ENCODE measurements at regions not wholly inside any gene's neighbourhood (a gene's known extent, or its start where the extent isn't known, plus 50 kb on each side); places are given as distances from the start of the nearest gene placed in this dataset.
"Not testable (repeated sequence)": the region's sequence is repeated elsewhere in the genome, so short reads cannot be mapped to it uniquely, and the experiment has no call there.

DNA sequence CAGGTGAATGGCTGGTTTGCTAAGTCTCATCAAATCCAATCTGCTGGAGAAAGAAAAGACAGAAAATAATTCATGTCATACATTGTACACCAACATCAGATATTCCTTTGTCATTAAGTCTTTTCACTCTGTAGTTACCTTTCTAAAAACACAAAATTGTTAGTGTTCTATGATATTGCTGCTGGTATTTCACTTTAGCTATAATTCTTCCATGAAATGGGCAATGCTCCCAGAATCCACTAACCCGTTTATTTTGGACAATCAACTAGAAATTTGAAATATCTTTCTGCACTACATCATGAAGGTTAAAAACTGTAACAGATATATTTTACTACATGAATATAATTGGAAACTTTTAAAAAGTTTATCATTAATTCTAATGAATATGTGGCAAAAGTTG, 181.3 kb downstream of the C7orf25 start:
- WGBS, 2 donors: 26 to 39% methylated on average over 1 of the region's 1 CpG
- Histone ChIP-seq H3K4me3 (ENCODE audit: low read depth in 1 of 2, low read length in 2 of 2) (no peak overlapping the region), H3K9me3 (ENCODE audit: control insufficient read depth in 2 of 2, insufficient read depth in 1 of 2, low read depth in 1 of 2, low read length in 1 of 2) (peaks cover 0 to 3% of the 10 kb centered on the region in 2 donors), H3K36me3 (ENCODE audit: control insufficient read depth in 2 of 2, insufficient read depth in 2 of 2, low read length in 1 of 2) (no peaks in the 10 kb centered on the region), H3K27me3 (ENCODE audit: control insufficient read depth in 1 of 2, insufficient read depth in 2 of 2, low read length in 2 of 2) (no peaks in the 10 kb centered on the region), H3K4me1 (ENCODE audit: control insufficient read depth in 2 of 2, insufficient read depth in 2 of 2, low read length in 1 of 2) (no peaks in the 10 kb centered on the region), H3K27ac (ENCODE audit: low read depth in 2 of 2, low read length in 1 of 2) (no peak overlapping the region)

DNA sequence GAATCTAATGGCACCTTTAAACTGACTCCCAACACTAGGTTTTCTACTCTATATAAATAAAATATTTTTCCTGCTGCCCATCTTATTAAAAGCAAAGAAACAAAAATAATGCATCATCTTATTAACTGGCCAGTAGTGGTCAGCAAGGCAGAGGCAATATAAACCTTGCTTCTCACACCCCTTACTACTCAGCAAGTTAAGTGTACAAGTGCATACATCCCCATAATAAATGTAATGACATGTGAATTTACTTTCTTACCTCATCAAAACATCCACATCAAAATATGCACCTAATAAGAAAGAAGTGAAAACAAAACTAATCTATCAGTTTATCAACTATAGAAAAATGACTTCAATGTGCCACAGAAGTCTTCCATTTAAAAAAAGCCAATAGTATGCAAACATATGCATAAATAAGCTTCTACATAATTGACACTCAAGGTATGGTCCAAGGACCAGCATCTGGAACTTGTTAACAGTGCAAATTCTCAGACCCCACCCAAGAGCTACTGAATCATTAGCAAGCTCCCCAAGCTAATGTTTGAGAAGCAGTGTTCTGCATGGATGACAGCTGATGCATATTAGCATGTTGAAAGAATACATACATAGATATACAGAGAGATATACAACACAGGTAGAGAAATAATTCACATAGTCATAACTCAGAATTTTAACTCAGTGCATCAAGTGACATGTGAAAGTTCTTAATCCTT, 182.7 kb downstream of the C7orf25 start:
- Histone ChIP-seq H3K9me3 (ENCODE audit: control insufficient read depth in 2 of 2, insufficient read depth in 1 of 2, low read depth in 1 of 2, low read length in 1 of 2) (peaks cover 2 to 3% of the 10 kb centered on the region in 2 donors), H3K27me3 (ENCODE audit: control insufficient read depth in 1 of 2, insufficient read depth in 2 of 2, low read length in 2 of 2) (no peaks in the 10 kb centered on the region), H3K4me3 (ENCODE audit: low read depth in 1 of 2, low read length in 2 of 2) (no peak overlapping the region), H3K27ac (ENCODE audit: low read depth in 2 of 2, low read length in 1 of 2) (no peak overlapping the region), H3K4me1 (ENCODE audit: control insufficient read depth in 2 of 2, insufficient read depth in 2 of 2, low read length in 1 of 2) (no peaks in the 10 kb centered on the region), H3K36me3 (ENCODE audit: control insufficient read depth in 2 of 2, insufficient read depth in 2 of 2, low read length in 1 of 2) (no peaks in the 10 kb centered on the region)

DNA sequence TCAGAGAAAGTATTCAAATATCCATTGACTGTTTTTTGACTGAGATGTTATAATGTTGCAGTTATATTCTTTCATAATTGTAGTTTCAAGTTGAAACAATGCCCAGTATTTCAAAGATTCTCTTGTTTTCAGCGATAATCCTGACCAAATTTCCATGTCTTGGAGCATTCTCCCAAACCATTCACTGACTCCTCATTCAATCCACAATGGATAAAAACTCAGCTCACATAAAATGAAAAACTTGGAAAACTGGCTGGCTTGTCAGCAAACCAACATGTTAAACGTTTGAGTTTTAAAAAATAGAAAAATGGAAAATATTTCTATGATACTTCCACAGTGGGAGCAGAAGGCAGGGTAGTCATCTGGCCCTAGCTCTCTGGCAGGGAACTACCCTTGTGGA, 184.4 kb downstream of the C7orf25 start:
- H3K4me1 ChIP-seq (ENCODE audit: control insufficient read depth in 2 of 2, insufficient read depth in 2 of 2, low read length in 1 of 2): no peaks in the 10 kb centered on the region
- WGBS, 2 donors: 45 to 50% methylated on average over 2 of the region's 2 CpGs

DNA sequence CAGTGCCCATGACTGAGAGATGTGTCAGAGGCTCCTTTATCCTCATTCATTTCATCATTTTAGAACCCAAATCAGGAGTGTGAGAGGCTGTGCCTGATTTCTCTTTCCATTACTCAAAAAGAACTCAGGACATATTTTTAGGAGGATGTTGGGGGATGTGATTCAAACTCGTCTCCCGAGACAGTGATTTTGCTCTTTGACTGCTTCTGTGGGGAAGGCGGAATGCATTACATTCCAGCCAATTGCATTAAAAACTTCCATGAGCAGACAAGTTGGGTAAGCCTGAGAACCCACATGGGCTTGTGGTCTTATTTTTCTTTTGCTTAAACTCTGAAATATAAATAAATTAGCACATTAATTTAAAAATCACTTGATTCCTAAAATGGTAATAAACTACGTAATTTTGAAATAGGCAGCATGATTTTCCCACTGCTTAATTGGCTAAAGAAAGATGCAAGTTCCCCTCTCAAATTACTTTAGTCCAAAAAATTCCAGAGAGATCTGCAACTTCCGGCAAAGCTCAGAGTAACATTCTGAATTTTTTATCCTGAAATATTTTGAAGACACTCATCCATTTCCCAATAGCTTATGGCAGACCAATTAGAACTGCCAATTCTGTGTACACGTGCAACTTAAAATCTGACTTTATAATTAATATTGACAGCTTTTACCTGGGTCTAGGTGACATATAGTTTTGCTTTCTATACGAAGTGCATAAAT, 185.6 kb downstream of the C7orf25 start:
- peaks cover 2 to 3% of the 10 kb centered on the region in 2 donors for H3K9me3 ChIP-seq (ENCODE audit: control insufficient read depth in 2 of 2, insufficient read depth in 1 of 2, low read depth in 1 of 2, low read length in 1 of 2)
- H3K27ac ChIP-seq (ENCODE audit: low read depth in 2 of 2, low read length in 1 of 2): no peak overlapping the region
- WGBS, 2 donors: 76 to 83% methylated on average over 7 of the region's 7 CpGs
- H3K4me3 ChIP-seq (ENCODE audit: low read depth in 1 of 2, low read length in 2 of 2): no peak overlapping the region
- no peaks in the 10 kb centered on the region for H3K27me3 ChIP-seq (ENCODE audit: control insufficient read depth in 1 of 2, insufficient read depth in 2 of 2, low read length in 2 of 2)
- H3K36me3 ChIP-seq (ENCODE audit: control insufficient read depth in 2 of 2, insufficient read depth in 2 of 2, low read length in 1 of 2): no peaks in the 10 kb centered on the region
- H3K4me1 ChIP-seq (ENCODE audit: control insufficient read depth in 2 of 2, insufficient read depth in 2 of 2, low read length in 1 of 2): no peaks in the 10 kb centered on the region

More for the DNA sequence above, 184.4 kb downstream of the C7orf25 start:
- no peaks in the 10 kb centered on the region for H3K36me3 ChIP-seq (ENCODE audit: control insufficient read depth in 2 of 2, insufficient read depth in 2 of 2, low read length in 1 of 2)
- H3K27me3 ChIP-seq (ENCODE audit: control insufficient read depth in 1 of 2, insufficient read depth in 2 of 2, low read length in 2 of 2): no peaks in the 10 kb centered on the region
- no peak overlapping the region for H3K4me3 ChIP-seq (ENCODE audit: low read depth in 1 of 2, low read length in 2 of 2)
- H3K9me3 ChIP-seq (ENCODE audit: control insufficient read depth in 2 of 2, insufficient read depth in 1 of 2, low read depth in 1 of 2, low read length in 1 of 2): peaks cover 2 to 3% of the 10 kb centered on the region in 2 donors
- no peak overlapping the region for H3K27ac ChIP-seq (ENCODE audit: low read depth in 2 of 2, low read length in 1 of 2)

DNA sequence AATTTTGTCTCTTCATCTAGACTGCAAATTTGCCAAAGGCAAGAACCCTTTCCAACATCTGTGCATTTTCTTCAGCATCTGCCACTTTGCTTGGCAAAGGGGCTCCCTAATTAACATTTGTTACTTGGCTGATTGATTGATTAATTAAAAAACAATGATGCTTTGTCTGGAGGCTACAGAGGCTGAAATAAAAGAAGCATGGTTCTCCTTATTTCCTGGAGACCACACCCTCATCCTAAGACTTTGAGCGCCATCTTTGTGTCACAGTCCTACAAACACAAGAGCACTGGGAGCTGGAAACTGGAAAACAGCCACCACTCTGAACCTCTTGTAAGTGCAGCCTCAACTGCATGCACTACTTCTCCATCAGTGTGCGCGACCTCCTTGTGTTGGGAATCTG, 189.2 kb downstream of the C7orf25 start:
- no peak overlapping the region for H3K4me3 ChIP-seq (ENCODE audit: low read depth in 1 of 2, low read length in 2 of 2)
- 95 to 97% methylated on average over 3 of the region's 3 CpGs for WGBS, 2 donors
- H3K9me3 ChIP-seq (ENCODE audit: control insufficient read depth in 2 of 2, insufficient read depth in 1 of 2, low read depth in 1 of 2, low read length in 1 of 2): peaks cover 2 to 3% of the 10 kb centered on the region in 2 donors
- no peaks in the 10 kb centered on the region for H3K36me3 ChIP-seq (ENCODE audit: control insufficient read depth in 2 of 2, insufficient read depth in 2 of 2, low read length in 1 of 2)
- no peaks in the 10 kb centered on the region for H3K4me1 ChIP-seq (ENCODE audit: control insufficient read depth in 2 of 2, insufficient read depth in 2 of 2, low read length in 1 of 2)
- H3K27ac ChIP-seq (ENCODE audit: low read depth in 2 of 2, low read length in 1 of 2): no peak overlapping the region
- no peaks in the 10 kb centered on the region for H3K27me3 ChIP-seq (ENCODE audit: control insufficient read depth in 1 of 2, insufficient read depth in 2 of 2, low read length in 2 of 2)

DNA sequence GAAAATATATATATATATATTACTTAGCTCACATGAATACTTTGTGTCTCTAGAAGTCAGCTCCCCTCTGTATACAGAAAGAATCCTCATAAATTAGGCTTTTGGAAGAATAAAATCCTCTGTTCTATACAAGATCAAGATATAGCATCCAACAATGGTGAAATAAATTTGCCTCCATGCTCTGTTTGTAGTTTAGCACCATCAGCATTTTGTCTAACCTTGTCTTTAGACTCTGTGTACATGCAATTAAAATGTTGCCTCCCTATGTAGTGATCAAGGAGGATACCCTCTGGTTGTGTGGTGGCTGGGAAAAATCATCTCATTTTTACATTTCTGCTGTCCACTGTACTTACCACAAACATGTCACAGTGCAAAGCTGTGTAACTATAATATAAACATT, 189.7 kb downstream of the C7orf25 start:
- Histone ChIP-seq H3K36me3 (ENCODE audit: control insufficient read depth in 2 of 2, insufficient read depth in 2 of 2, low read length in 1 of 2) (no peaks in the 10 kb centered on the region), H3K27ac (ENCODE audit: low read depth in 2 of 2, low read length in 1 of 2) (no peak overlapping the region), H3K4me3 (ENCODE audit: low read depth in 1 of 2, low read length in 2 of 2) (no peak overlapping the region), H3K9me3 (ENCODE audit: control insufficient read depth in 2 of 2, insufficient read depth in 1 of 2, low read depth in 1 of 2, low read length in 1 of 2) (peaks cover 2 to 3% of the 10 kb centered on the region in 2 donors), H3K4me1 (ENCODE audit: control insufficient read depth in 2 of 2, insufficient read depth in 2 of 2, low read length in 1 of 2) (no peaks in the 10 kb centered on the region), H3K27me3 (ENCODE audit: control insufficient read depth in 1 of 2, insufficient read depth in 2 of 2, low read length in 2 of 2) (no peaks in the 10 kb centered on the region)

DNA sequence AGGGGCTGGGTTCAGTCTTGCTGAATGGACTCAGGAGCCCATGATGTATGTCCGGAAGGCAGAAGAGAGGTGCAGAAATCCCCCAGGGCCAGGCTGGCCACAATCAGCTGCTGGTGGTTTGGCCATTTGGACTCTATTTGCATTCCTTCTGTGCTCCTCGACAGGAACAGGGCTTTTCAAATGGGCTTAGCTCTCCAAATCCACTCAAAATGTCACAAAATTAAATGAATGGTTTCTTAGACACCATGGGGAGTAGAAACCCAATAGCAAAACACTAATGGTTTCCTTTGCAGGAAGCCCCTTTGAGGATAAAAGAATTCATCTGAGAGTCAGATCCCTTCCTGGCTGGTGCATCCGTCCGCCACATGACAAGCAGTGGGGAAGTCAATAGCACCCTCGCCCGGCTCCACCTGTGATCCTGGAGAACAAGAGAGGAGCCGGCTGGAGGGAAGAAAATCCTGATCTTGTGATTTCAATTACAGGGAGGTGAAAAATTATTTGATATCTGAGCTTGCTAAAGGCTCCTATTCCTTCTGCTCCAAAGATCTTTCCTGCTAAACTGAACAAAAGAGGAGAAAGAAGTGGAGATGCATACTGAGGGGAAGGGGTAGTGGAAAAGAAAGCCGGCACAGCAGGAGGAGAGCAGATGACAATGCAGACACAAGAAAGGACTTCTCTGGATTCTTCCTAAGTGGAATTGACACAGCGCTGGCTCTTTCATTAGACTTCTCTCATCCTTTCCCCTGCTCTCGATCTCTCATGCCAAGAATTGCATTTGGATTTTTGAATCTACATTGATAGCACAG, 190.7 kb downstream of the C7orf25 start:
- H3K27me3 ChIP-seq (ENCODE audit: control insufficient read depth in 1 of 2, insufficient read depth in 2 of 2, low read length in 2 of 2): no peaks in the 10 kb centered on the region
- no peak overlapping the region for H3K27ac ChIP-seq (ENCODE audit: low read depth in 2 of 2, low read length in 1 of 2)
- H3K4me3 ChIP-seq (ENCODE audit: low read depth in 1 of 2, low read length in 2 of 2): no peak overlapping the region
- no peaks in the 10 kb centered on the region for H3K36me3 ChIP-seq (ENCODE audit: control insufficient read depth in 2 of 2, insufficient read depth in 2 of 2, low read length in 1 of 2)
- WGBS, 2 donors: 76 to 80% methylated on average over 10 of the region's 10 CpGs
- H3K4me1 ChIP-seq (ENCODE audit: control insufficient read depth in 2 of 2, insufficient read depth in 2 of 2, low read length in 1 of 2): no peaks in the 10 kb centered on the region
- H3K9me3 ChIP-seq (ENCODE audit: control insufficient read depth in 2 of 2, insufficient read depth in 1 of 2, low read depth in 1 of 2, low read length in 1 of 2): peaks cover 2 to 3% of the 10 kb centered on the region in 2 donors

DNA sequence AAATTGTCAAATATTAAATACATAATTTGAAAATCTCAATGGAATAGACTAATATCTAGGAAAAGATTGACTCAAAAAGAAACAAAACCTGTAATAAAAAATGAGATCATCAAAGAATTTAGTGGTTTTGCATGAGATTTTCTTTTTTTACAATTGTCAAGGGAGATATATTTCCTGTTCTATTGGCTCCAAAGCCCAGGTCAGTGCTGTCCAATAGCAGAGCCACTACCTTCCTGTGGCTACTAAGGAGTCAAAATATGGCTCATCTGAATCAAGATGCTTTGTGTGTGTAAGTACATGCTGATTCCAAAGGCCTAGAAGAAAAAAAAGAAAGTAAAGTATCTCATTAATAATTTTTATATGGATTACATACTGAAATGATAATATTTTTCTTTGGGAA, 191.9 kb downstream of the C7orf25 start:
- Histone ChIP-seq H3K36me3 (ENCODE audit: control insufficient read depth in 2 of 2, insufficient read depth in 2 of 2, low read length in 1 of 2) (no peaks in the 10 kb centered on the region), H3K9me3 (ENCODE audit: control insufficient read depth in 2 of 2, insufficient read depth in 1 of 2, low read depth in 1 of 2, low read length in 1 of 2) (peaks cover 2 to 3% of the 10 kb centered on the region in 2 donors), H3K4me1 (ENCODE audit: control insufficient read depth in 2 of 2, insufficient read depth in 2 of 2, low read length in 1 of 2) (no peaks in the 10 kb centered on the region), H3K27me3 (ENCODE audit: control insufficient read depth in 1 of 2, insufficient read depth in 2 of 2, low read length in 2 of 2) (no peaks in the 10 kb centered on the region), H3K27ac (ENCODE audit: low read depth in 2 of 2, low read length in 1 of 2) (no peak overlapping the region), H3K4me3 (ENCODE audit: low read depth in 1 of 2, low read length in 2 of 2) (no peak overlapping the region)

DNA sequence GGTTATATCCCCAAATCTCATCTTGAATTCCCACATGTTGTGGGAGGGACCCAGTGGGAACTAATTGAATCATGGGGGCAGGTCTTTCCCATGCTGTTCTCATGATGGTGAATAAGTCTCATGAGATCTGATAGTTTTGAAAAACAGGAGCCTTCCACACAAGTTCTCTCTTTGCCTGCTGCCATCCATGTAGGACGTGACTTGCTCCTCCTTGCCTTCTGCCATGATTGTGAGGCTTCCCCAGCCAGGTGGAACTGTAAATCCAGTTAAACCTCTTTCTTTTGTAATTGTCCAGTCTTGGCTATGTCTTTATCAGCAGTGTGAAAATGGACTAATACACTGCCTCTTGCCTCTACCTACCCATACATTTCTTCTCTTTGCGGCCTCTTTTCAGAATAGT, 193.4 kb downstream of the C7orf25 start:
- H3K4me1 ChIP-seq (ENCODE audit: control insufficient read depth in 2 of 2, insufficient read depth in 2 of 2, low read length in 1 of 2); H3K27ac ChIP-seq (ENCODE audit: low read depth in 2 of 2, low read length in 1 of 2); H3K27me3 ChIP-seq (ENCODE audit: control insufficient read depth in 1 of 2, insufficient read depth in 2 of 2, low read length in 2 of 2); H3K4me3 ChIP-seq (ENCODE audit: low read depth in 1 of 2, low read length in 2 of 2); H3K36me3 ChIP-seq (ENCODE audit: control insufficient read depth in 2 of 2, insufficient read depth in 2 of 2, low read length in 1 of 2); H3K9me3 ChIP-seq (ENCODE audit: control insufficient read depth in 2 of 2, insufficient read depth in 1 of 2, low read depth in 1 of 2, low read length in 1 of 2): not testable (repeated sequence)
- 88 to 94% methylated on average over 2 of the region's 2 CpGs for WGBS, 2 donors

Data from esophagus (tissue), 2 donors.